ENCODE measurements at regions not wholly inside any gene's neighbourhood (a gene's known extent, or its start where the extent isn't known, plus 50 kb on each side); places are given as distances from the start of the nearest gene placed in this dataset.
A peak's percentile ranks its signal among the peaks of the same experiment; 100 is the strongest.
"Not testable (repeated sequence)": the region's sequence is repeated elsewhere in the genome, so short reads cannot be mapped to it uniquely, and the experiment has no call there.

DNA sequence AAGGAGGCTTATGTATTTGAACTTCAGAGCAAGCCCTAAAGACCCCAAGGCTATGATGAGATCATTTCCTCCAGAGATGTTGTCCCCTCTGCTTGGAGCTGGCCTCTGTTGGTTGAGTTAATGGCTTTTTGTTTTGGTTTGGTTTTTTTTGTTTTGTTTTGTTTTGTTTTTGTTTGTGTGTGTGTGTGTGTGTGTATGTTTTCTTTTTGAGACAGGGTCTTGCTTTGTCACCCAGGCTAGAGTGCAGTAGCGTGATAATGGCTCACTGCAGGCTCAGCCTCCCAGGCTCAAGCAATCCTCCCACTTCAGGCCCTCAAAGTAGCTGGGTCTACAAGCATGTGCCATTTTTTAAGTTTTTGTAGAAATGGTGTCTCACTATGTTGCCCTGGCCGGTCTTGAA, 1076.2 kb downstream of the UQCRFS1 start:
- Mint-ChIP-seq H3K4me1 (no peaks in the 10 kb centered on the region), H3K27me3 (no peaks in the 10 kb centered on the region), H3K4me3 (no peak overlapping the region), H3K27ac (no peak overlapping the region), H3K9me3 (peaks cover 0 to 25% (median 16%) of the 10 kb centered on the region in 8 donors), H3K36me3 (no peaks in the 10 kb centered on the region)
- Histone ChIP-seq H3K4me3 (ENCODE audit: low read length in 2 of 2) (no peak overlapping the region), H3K9me3 (ENCODE audit: control insufficient read depth in 1 of 2, low read length in 2 of 2) (no peaks in the 10 kb centered on the region), H3K27ac (ENCODE audit: low read depth, low read length) (no peak overlapping the region), H3K36me3 (ENCODE audit: insufficient read depth, low read length) (no peaks in the 10 kb centered on the region), H3K4me1 (ENCODE audit: insufficient read depth, low read length) (no peaks in the 10 kb centered on the region), H3K27me3 (ENCODE audit: insufficient read depth, low read length) (no peaks in the 10 kb centered on the region)
- intact Hi-C loops (cut with micrococcal nuclease), result no loop called here
- CTCF ChIA-PET (ENCODE audit: partially characterized antibody), result no interaction called here
- POLR2A ChIA-PET (ENCODE audit: partially characterized antibody), result no interaction called here
- no peak for DNase-seq

DNA sequence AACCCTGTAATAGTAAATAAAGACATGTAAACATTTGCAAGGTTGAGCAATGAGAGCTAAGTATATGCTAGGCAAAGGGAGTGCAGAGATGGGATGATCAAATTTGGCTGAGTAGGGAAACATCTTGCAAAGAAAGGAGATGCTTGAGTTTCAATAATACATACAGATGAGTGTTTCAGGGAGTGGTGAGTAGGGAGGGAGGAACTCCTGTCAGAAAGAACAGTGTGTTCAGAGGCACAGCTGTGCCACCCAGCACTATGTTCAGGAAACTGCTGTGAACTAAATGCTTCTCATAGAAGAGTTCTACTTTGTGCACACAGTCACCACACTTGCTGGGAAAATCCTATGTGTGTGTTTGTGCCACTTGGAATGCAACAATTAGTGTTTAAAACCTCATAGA, 1077.1 kb downstream of the UQCRFS1 start:
- Histone ChIP-seq H3K27me3 (ENCODE audit: insufficient read depth, low read length) (no peaks in the 10 kb centered on the region), H3K9me3 (ENCODE audit: control insufficient read depth in 1 of 2, low read length in 2 of 2) (no peaks in the 10 kb centered on the region), H3K36me3 (ENCODE audit: insufficient read depth, low read length) (no peaks in the 10 kb centered on the region), H3K27ac (ENCODE audit: low read depth, low read length) (no peak overlapping the region), H3K4me1 (ENCODE audit: insufficient read depth, low read length) (no peaks in the 10 kb centered on the region), H3K4me3 (ENCODE audit: low read length in 2 of 2) (no peak overlapping the region)
- ChIA-PET CTCF (ENCODE audit: partially characterized antibody) (no interaction called here), POLR2A (ENCODE audit: partially characterized antibody) (no interaction called here)
- H3K27ac Mint-ChIP-seq, result peak overlapping the region in 1 of 7 donors; percentile 57
- H3K4me3 Mint-ChIP-seq, result no peak overlapping the region
- peaks cover 0 to 23% (median 15%) of the 10 kb centered on the region in 8 donors for H3K9me3 Mint-ChIP-seq
- H3K4me1 Mint-ChIP-seq, result no peaks in the 10 kb centered on the region
- intact Hi-C loops (cut with micrococcal nuclease), result no loop called here
- H3K36me3 Mint-ChIP-seq, result no peaks in the 10 kb centered on the region
- no peaks in the 10 kb centered on the region for H3K27me3 Mint-ChIP-seq
- no peak for DNase-seq

- H3K27me3 ChIP-seq (ENCODE audit: insufficient read depth, low read length), result no peaks in the 10 kb centered on the region
- no peak for DNase-seq
- Mint-ChIP-seq H3K4me1 (no peaks in the 10 kb centered on the region), H3K9me3 (peaks cover 0 to 21% (median 10%) of the 10 kb centered on the region in 8 donors), H3K27me3 (no peaks in the 10 kb centered on the region), H3K36me3 (no peaks in the 10 kb centered on the region), H3K27ac (no peak overlapping the region), H3K4me3 (no peak overlapping the region)
- H3K4me1 ChIP-seq (ENCODE audit: insufficient read depth, low read length), result no peaks in the 10 kb centered on the region
- intact Hi-C loops (cut with micrococcal nuclease), result no loop called here
- H3K4me3 ChIP-seq (ENCODE audit: low read length in 2 of 2), result no peak overlapping the region
- ChIA-PET CTCF (ENCODE audit: partially characterized antibody) (no interaction called here), POLR2A (ENCODE audit: partially characterized antibody) (no interaction called here)
- H3K36me3 ChIP-seq (ENCODE audit: insufficient read depth, low read length), result no peaks in the 10 kb centered on the region
- no peak overlapping the region for H3K27ac ChIP-seq (ENCODE audit: low read depth, low read length)
- H3K9me3 ChIP-seq (ENCODE audit: control insufficient read depth in 1 of 2, low read length in 2 of 2), result no peaks in the 10 kb centered on the region
Observed at GRCh38 chr19:28134311-28134710, 1078.6 kb downstream of the UQCRFS1 start.

GRCh38 chr19:28130881-28131280, 1082.1 kb downstream of the UQCRFS1 start:
- CTCF ChIA-PET (ENCODE audit: partially characterized antibody); H3K9me3 ChIP-seq (ENCODE audit: control insufficient read depth in 1 of 2, low read length in 2 of 2); DNase-seq; H3K4me3 Mint-ChIP-seq; H3K4me3 ChIP-seq (ENCODE audit: low read length in 2 of 2); H3K27me3 Mint-ChIP-seq; H3K36me3 Mint-ChIP-seq; H3K27me3 ChIP-seq (ENCODE audit: insufficient read depth, low read length); intact Hi-C loops (cut with micrococcal nuclease); POLR2A ChIA-PET (ENCODE audit: partially characterized antibody); H3K36me3 ChIP-seq (ENCODE audit: insufficient read depth, low read length); H3K4me1 ChIP-seq (ENCODE audit: insufficient read depth, low read length); H3K4me1 Mint-ChIP-seq; H3K27ac Mint-ChIP-seq; H3K27ac ChIP-seq (ENCODE audit: low read depth, low read length): not testable (repeated sequence)
- peaks cover 3 to 15% (median 12%) of the 10 kb centered on the region in 8 donors for H3K9me3 Mint-ChIP-seq

DNA sequence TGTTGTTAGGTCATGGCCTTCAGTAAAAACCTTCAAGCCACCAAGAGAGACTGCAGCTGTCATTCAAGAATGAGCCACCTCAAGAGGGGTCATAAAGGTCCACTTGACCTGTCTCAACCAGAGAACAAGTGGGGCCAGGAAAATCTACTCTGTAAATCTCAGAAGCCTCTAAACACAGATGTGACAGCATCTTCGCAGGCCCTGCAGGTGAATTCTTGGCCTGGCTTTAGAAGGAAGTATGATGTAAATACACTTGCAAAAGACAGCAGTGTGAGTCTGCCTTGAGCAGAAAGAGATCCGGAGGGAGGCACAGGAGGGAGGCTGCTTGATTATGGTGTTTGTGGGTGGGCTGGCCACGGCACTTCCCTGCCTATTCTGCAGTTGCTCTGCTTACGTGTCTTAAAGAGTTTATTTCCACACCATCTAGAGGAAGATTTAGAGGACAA, 1082.9 kb downstream of the UQCRFS1 start:
- H3K27me3 Mint-ChIP-seq, result no peaks in the 10 kb centered on the region
- no peaks in the 10 kb centered on the region for H3K36me3 ChIP-seq (ENCODE audit: insufficient read depth, low read length)
- CTCF ChIA-PET (ENCODE audit: partially characterized antibody), result no interaction called here
- H3K36me3 Mint-ChIP-seq, result no peaks in the 10 kb centered on the region
- no peak overlapping the region for H3K27ac ChIP-seq (ENCODE audit: low read depth, low read length)
- intact Hi-C loops (cut with micrococcal nuclease), result no loop called here
- no peak overlapping the region for H3K4me3 Mint-ChIP-seq
- no peak overlapping the region for H3K27ac Mint-ChIP-seq
- POLR2A ChIA-PET (ENCODE audit: partially characterized antibody), result no interaction called here
- H3K9me3 ChIP-seq (ENCODE audit: control insufficient read depth in 1 of 2, low read length in 2 of 2), result no peaks in the 10 kb centered on the region
- no peaks in the 10 kb centered on the region for H3K27me3 ChIP-seq (ENCODE audit: insufficient read depth, low read length)
- no peak for DNase-seq
- H3K4me1 ChIP-seq (ENCODE audit: insufficient read depth, low read length), result no peaks in the 10 kb centered on the region
- H3K4me3 ChIP-seq (ENCODE audit: low read length in 2 of 2), result no peak overlapping the region
- H3K4me1 Mint-ChIP-seq, result no peaks in the 10 kb centered on the region
- H3K9me3 Mint-ChIP-seq, result peaks cover 3 to 10% (median 7%) of the 10 kb centered on the region in 8 donors

GRCh38 chr19:28128341-28128740, 1084.6 kb downstream of the UQCRFS1 start:
- H3K9me3 Mint-ChIP-seq, result peaks cover 6 to 15% (median 7%) of the 10 kb centered on the region in 8 donors

DNA sequence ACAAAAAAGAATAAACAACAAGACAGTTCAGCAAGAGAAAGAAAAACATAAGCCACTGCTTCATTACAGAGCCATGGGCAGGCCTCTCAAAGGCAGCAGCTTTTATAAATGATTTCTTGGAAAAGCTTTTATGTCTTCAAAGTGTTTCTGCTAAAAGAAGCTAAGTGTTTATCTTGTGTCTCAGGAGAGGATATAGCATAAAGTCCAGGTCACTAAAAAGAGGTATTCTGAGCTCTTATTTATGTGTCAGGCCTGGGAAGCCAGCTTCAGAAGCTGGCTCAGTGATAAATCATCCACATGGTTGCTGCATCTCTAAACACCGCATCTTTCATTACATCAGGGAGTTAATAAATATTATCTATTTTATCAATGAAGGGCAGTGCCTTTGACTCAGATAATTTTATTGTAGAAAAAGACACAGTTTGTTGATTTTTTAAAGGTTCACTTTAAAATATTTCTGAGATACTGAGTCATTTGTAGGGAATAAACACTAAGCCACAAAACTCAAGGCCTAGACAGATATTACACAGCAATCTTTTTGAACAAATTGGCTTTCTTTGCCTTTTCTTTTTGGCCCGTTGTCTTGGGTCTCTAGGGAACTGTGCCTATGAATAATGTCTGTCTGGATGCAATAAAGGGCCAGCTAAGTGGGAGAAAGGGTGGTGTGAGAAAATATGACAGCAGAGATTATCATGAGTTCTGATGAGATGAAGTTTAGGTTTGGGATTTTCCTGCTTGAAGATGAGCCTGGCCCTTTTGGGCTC, 1086.6 kb downstream of the UQCRFS1 start:
- no peaks in the 10 kb centered on the region for H3K27me3 Mint-ChIP-seq
- peaks cover 3 to 18% (median 8%) of the 10 kb centered on the region in 8 donors for H3K9me3 Mint-ChIP-seq
- no peaks in the 10 kb centered on the region for H3K36me3 Mint-ChIP-seq
- Histone ChIP-seq H3K4me1 (ENCODE audit: insufficient read depth, low read length) (no peaks in the 10 kb centered on the region), H3K27me3 (ENCODE audit: insufficient read depth, low read length) (no peaks in the 10 kb centered on the region), H3K4me3 (ENCODE audit: low read length in 2 of 2) (no peak overlapping the region), H3K9me3 (ENCODE audit: control insufficient read depth in 1 of 2, low read length in 2 of 2) (no peaks in the 10 kb centered on the region), H3K36me3 (ENCODE audit: insufficient read depth, low read length) (no peaks in the 10 kb centered on the region), H3K27ac (ENCODE audit: low read depth, low read length) (no peak overlapping the region)
- no peak overlapping the region for H3K4me3 Mint-ChIP-seq
- H3K27ac Mint-ChIP-seq, result no peak overlapping the region
- ChIA-PET POLR2A (ENCODE audit: partially characterized antibody) (no interaction called here), CTCF (ENCODE audit: partially characterized antibody) (no interaction called here)
- DNase-seq, result no peak
- intact Hi-C loops (cut with micrococcal nuclease), result no loop called here
- no peaks in the 10 kb centered on the region for H3K4me1 Mint-ChIP-seq

More at GRCh38 chr19:28128341-28128740, 1084.6 kb downstream of the UQCRFS1 start:
- H3K4me3 Mint-ChIP-seq, result no peak overlapping the region
- Histone ChIP-seq H3K4me3 (ENCODE audit: low read length in 2 of 2) (no peak overlapping the region), H3K9me3 (ENCODE audit: control insufficient read depth in 1 of 2, low read length in 2 of 2) (no peaks in the 10 kb centered on the region), H3K36me3 (ENCODE audit: insufficient read depth, low read length) (no peaks in the 10 kb centered on the region), H3K27me3 (ENCODE audit: insufficient read depth, low read length) (no peaks in the 10 kb centered on the region), H3K27ac (ENCODE audit: low read depth, low read length) (no peak overlapping the region), H3K4me1 (ENCODE audit: insufficient read depth, low read length) (no peaks in the 10 kb centered on the region)
- no peak for DNase-seq
- no peaks in the 10 kb centered on the region for H3K27me3 Mint-ChIP-seq
- POLR2A ChIA-PET (ENCODE audit: partially characterized antibody), result no interaction called here
- CTCF ChIA-PET (ENCODE audit: partially characterized antibody), result no interaction called here
- intact Hi-C loops (cut with micrococcal nuclease), result no loop called here
- H3K4me1 Mint-ChIP-seq, result no peaks in the 10 kb centered on the region
- no peak overlapping the region for H3K27ac Mint-ChIP-seq
- no peaks in the 10 kb centered on the region for H3K36me3 Mint-ChIP-seq
